SKM-1 (cell line): ENCODE measurements at regions not wholly inside any gene's neighbourhood (a gene's known extent, or its start where the extent isn't known, plus 50 kb on each side); places are given as distances from the start of the nearest gene placed in this dataset.
A peak's percentile ranks its signal among the peaks of the same experiment; 100 is the strongest.
"Not testable (repeated sequence)": the region's sequence is repeated elsewhere in the genome, so short reads cannot be mapped to it uniquely, and the experiment has no call there.

Source experiments
- DNase-seq: peaks from one replicate; lab custom pipeline; 2025; ENCODE audit not compliant: unreplicated experiment; lab: John Stamatoyannopoulos, UW

DNA sequence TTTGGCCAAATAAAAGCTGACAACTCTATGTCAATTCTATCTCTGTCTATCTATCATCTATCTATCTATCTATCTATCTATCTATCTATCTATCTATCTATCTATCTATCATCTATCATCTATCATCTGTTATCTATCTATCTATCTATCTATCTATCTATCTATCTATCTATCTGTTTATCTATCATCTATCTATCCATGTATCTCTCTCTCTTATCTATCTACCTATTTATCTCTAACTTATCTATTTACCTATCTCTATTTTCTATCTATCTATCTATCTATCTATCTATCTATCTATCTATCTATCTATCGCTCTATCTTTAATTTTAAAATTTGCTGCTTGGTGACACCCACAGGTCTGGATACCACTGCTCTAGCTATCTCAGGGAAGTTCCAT, 271.1 kb downstream of the VRK1 start:
- not testable (repeated sequence) for DNase-seq

DNA sequence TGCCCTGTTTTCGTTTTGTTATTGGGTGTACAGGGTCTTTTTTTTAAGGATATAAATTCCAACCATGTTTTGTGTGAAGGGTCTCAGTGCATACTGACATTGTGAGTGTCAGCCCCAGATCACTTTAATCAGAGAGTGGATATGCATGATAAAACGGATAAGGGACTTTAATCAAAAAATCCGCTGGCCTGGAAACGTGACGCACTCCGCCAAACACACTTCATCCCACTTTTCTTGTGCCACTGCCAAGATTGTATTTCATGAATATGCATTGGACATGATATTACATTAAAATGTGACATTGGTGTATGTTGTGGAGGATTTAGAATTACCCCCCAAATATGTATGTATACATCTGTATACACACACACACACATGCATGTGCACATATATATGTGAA, 273.1 kb downstream of the VRK1 start:
- no peak for DNase-seq

DNA sequence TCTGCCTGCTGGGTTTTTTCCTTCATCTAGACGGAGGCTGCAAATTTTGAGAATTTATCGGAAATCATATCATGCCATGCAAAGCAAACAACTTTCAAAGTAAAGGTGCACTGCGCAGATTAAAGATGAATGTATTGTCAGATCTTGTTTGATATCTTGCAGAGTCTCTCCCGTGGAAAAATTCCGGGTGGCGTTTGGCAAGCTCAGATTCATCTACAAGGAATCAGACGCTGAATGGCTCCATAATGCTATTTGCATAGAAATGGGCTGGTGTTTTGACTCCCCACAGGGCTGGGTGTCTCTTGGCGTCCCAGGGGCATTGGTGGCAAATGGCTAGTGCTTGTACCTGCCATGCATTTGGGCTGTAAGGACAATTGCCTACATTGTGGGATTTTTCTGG, 274.0 kb downstream of the VRK1 start:
- DNase-seq, result no peak

DNA sequence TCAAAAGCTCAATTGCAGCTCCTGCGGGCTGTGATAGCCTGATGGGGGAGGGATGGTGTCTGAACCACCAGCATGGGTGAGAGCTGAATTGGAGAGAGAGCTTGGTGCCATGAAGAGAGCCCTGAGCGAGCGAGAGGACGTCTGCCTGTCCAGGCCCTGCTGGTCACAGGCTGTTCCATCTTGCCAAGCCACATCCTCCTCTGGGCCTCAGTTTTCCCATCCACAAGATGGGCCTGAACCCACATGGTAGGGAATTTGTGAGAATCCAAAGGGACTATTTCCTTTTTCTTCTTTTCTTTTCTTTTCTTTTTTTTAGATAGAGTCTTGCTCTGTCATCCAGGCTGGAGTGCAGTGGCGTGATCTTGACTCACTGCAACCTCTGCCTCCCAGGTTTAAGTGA, 276.4 kb downstream of the VRK1 start:
- DNase-seq, result no peak

DNA sequence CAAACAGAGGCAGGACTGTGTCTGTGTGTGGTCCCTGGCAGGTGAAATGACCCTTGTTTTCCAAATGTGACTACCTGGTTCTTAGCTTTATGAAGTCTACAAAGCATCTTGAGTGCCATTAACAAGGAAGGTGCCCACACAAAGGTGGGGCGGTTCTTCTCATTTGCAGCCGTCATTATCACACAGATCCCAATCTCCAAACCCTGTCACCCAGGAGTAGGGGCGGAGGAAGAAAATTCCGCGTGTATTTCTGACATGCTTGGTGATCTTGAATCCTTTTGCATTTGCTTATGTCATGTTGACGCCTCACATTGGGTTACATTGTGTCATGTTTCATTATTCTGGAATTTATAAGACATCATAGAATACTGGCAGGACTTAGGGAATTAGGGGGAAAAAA, 277.3 kb downstream of the VRK1 start:
- DNase-seq, result no peak

DNA sequence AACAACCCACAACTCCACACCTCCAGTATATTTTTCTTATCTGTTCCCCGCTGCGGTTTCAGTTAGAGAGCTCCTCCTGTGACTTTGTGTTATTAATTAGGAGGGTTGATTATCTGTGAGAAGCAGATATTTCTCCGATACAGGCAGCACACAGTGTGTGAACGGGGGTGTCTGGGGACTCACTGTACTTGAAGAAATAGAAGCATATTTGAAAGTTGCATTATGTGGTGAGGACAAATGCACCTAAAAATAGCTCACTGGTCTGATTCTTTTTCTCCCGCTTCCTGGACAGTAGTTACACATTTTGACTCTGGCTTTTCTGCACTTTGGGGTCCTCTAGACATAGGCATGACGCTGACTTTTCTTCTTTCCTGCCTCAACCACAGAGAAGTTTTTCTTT, 277.7 kb downstream of the VRK1 start:
- DNase-seq, result no peak

DNA sequence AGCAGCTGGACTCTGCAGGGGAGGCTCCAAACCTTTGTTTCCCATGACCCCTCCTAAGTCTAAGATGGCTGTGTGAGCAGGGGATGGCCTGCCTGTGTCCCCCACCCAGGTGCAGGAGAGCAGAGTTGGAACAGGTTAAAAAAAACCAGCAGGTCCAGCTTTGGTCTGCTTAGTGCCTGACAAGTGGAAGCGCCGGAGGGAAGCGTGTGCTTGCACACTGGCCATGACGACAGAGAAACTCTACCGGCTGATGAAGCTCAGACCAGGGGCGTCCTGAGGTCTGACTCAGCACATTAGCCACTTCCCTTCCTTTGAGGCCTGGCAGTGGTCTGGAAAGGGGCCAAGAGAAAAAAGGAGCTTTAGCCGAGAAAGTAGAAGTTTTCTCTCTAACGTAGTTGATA, 280.1 kb downstream of the VRK1 start:
- DNase-seq, result peak; percentile 38

DNA sequence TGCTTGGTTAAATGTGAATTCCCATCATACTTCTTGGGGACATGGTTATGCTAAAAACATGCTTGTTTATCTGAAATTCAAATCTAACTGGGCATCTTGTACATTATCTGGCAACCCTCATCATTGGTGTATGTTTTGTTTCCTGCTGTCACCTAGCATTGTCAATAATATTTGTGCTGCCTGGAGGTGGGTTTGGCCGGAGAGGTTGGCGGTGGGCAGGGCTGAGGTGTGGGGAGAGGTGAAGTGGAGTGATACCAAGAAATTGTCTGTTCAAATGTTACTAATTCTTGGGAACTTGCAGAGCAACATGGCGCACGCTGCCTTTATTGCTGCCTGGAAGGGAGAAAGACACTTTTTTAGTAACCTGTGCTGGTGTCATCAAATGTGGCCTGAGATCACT, 280.5 kb downstream of the VRK1 start:
- no peak for DNase-seq

DNA sequence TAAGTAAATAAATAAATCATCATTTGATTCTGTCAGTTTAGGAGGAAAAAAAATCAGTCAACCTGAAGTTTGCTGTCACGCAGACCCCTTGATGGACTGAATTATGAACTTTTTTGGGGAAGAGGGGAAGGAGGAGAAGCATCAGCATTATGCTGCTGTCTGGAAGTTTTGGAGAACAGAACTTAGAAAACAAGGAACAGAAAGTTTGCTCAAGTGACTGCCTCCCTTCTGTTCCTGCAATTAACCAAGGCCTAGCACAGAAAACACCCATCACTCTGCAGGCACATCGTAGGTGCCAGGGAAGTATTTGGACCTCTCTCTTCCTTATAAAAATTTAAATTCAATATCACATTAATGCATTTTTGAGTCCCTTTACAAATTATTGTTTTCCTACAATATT, 283.8 kb downstream of the VRK1 start:
- DNase-seq, result no peak

DNA sequence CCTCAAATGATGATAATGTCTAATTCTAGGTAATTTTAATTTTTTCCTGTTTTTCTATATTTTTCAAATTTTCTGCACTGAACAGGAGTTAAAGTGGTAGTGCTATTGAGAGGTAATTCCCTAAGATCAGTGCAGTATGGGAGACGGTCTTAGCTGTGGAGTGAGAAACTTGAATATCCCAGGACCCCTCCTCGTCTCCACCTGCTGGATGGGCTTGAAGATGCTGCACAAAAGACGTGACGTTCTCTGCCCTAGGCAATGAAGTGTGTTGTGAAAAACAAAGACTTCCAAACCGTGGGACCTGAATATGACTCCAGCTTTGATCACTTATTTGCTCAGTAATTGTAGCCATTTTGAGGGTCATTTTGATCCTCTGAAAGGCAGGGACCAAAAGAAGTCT, 298.1 kb downstream of the VRK1 start:
- no peak for DNase-seq

DNA sequence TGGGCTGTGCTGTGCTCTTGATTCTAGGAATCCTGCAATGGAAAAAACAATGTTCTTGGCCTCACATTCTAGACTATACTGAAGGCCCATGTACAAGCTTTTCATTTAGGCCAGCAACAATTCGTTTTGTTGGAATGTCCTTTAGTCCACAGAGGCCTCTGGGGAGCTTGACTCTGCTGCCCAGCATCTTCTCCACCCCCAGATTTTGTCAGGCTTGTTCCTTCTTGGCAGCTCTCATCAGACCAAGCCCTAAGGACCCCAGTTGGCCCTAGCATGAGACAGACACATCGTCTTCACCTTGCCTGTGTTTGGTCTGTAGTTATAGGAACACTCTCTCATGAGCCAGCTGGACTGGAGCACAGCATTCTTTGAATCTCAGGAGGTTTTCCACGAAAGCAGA, 300.1 kb downstream of the VRK1 start:
- no peak for DNase-seq

DNA sequence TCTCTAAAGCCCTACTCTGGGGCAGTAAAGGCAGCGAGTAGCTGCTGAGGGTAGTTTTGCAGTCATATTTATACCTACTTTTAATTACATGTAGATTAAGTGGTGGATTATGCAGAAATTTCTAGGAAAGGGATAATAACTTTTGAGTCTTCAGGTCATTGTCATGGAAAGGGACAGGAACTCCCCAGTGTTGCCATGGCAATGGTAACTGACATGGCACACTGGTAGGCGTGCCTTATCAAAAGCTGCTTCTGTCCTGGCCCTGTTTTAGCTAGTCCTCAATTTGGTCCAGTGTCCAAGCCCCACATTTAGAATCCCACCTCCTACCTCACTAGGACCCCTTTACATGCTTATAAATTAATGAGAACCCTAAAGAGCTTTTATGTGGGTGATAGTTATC, 303.1 kb downstream of the VRK1 start:
- DNase-seq, result no peak

DNA sequence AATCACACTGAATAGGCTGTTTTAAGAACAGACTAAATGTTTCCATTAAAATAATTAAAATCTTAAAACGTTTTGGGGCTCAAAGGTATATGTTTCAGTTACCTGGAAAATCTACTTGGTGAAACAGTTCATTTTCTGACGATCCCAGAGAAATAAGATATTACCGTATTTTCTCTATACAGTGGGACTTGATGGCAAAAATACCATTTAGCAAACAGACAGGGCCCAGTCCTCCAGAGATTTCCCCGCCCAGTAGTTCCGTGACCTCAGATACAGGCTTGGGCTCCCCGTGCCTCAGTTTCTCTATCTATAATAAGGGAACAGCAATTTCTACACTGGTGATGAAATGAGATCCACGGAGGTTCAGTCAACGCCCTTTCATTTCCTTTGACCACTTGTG, 304.4 kb downstream of the VRK1 start:
- DNase-seq, result no peak

DNA sequence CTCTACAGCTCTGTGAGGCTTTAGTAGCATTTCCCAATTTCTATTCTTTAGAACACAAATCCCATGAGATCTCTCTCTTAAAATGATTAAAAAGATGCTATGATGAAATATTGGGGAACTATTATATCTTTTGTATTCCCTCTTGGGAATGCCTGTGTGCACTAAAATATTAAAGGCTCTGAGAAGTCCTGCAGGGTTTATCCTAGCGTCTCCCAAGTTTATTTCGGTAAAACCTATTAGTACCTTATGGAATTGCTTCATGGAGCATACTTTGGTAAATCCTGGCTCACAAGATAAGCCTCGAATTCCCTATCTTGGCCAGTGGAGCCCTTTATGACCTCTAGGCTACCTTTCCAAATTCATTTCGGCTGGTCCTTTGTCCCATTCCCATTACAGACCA, 306.8 kb downstream of the VRK1 start:
- no peak for DNase-seq

DNA sequence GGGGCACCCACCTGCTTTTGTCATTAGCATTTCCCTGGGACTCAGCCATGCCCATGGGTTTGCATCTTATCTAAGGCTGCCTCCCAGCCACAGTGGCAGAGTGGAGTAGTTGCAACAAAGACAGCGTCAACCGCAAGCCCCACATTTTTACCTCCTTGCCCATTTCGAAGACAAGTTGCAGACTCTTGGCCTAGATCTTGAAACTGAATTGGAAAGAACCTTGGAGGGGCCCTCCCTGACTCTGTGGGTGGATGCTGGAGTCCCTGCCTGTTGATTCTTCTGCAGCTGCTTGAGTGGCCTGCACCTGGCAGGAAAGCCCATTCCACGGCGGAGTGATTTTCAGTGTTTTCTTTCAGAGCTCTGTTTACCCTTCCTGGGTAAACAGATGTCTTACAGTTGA, 309.0 kb downstream of the VRK1 start:
- DNase-seq, result no peak

DNA sequence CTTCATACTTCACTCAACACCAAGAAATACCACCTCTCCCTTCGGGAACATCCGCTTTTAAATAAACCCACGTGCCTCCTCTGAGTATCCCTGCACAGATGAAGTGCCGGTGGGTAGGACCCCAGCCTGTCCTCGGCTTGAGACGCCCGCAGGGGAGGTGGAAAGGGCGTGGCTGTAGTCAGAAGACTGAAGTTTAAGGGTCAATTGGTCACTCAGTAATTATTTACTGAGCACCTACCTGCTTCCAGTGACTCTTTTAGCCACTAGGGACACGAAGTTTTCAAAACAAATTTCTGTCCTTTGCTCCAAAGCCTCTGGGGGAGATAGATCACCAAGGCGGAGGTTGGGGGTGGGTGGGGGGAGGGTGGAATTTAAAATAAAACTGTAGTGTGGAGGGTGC, 309.4 kb downstream of the VRK1 start:
- DNase-seq, result no peak

DNA sequence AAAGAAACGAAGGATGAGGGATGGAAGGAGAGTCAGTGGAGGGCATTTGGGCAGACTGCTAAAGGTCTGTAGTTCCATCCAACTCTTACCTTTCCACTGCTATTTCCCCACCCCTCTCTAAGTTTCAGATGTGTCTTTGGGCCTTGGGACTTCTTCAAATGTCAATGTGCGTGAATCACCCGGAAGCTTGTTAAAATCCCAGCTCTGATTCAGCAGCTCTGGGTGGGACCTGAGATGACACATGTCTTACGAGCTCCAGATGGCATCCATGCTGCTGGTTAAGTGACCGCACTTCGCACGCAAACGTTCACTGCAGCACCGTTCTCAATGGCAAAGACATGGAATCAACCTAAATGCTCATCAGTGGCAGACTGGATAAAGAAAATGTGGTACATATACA, 309.9 kb downstream of the VRK1 start:
- DNase-seq, result no peak

DNA sequence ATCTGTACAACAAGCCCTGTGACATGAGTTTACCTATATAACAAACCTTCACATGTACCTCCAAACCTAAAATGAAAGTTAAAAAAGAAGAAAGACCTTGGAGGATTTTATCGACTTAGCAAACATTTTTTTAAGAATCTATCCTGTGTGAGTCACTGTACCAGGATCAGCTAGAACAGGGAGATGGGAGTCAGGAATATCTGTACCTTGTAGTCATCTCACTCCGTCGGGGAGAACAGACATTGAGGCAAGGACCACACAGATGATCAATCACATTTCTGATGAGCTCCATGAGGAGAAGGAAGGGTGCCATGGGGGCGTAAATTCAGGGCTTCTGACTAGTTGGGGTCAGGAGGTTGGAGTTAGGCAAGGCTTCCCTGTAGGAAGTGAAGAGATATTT, 310.6 kb downstream of the VRK1 start:
- no peak for DNase-seq

DNA sequence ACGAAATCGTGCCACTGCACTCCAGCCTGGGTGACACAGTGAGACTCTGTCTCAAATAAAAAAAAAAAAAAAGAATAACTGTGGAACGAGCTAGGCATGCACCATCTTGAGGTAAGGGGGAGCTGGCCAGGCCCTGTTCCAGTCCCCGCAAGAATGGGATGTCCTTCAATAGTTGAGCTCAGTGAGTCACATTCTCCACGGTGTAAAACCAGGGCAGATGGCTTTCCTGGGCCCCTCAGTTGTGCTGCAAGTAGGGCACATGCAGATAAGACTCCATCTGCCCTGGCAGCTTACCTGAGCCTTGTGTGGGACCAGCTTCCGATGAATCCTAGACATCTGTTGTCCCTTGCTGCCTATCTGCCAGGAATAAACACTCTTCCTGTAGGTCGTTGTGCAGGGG, 312.1 kb downstream of the VRK1 start:
- DNase-seq, result no peak

DNA sequence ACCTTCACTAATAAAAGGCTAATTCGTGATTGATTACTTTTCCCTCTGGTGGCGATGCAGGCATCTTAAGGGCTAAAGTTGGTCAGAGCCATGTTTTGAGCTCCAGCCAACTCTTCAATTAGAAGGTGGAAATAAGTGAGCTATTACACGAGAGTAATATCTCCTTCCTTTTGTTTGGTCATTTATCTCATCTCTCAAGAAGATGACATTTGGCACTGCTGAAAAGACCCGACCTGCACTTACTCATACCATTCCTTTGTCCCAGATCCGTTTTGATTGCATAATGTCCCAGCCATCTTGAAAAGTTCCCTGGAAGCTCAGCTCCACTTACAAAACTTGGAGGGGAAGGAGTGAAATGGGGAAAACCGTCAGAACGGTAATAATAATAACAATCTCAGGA, 316.2 kb downstream of the VRK1 start:
- DNase-seq, result no peak

DNA sequence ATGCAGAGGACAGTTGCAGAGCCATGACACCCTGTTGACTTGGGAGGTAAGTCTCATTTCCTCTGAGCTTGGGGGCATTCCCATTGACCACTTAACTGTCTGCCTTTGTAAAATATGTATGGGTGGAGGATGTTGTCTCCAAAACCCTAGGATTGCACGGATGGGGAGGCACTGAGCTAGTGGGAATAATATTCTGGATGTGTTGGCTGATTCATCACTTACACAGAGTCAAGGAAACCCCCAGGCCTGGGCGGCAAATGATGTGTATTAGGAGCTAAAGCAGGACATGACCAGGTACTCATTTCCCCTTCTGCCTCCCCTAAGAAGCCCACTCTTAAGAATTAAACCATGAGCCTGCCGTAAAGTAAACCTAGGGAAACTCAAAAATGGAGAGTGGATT, 319.4 kb downstream of the VRK1 start:
- DNase-seq, result no peak

DNA sequence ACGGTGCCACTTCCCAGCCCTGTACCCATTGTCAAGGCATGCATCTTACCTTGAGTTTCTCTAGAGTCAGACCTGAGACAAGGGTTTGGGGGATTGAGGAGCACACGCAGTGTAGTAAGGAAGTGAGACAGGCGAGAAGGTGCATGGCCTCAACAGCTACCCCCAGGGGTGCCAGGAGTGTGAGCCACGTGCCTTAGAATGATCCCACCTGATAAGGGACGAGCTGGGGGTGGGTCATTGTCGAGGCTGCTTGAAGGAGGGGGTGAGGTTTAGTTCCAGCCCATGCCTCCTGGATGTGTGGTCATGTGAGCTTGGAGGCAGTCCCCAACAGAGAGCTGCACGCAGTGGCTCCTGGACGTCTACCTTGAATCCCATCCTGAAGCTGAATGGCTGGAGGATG, 320.5 kb downstream of the VRK1 start:
- DNase-seq, result no peak

DNA sequence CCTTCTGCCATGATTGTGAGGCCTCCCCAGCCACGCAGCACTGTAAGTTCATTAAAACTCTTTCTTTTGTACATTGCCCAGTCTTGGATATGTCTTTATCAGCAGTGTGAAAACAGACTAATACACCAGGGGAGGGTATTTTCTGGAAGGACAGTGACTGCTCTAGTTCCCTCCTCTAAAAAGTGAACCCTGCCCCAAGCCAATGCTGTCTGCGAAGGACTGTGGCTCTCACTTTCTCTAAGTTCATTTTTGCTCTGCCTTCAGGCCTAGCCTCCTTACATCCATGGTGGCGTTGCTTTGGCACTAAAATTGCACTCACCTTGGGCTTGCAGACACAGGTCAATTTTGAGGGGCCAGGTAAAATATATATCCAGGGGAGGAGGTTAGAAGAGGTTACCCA, 323.0 kb downstream of the VRK1 start:
- DNase-seq, result no peak

DNA sequence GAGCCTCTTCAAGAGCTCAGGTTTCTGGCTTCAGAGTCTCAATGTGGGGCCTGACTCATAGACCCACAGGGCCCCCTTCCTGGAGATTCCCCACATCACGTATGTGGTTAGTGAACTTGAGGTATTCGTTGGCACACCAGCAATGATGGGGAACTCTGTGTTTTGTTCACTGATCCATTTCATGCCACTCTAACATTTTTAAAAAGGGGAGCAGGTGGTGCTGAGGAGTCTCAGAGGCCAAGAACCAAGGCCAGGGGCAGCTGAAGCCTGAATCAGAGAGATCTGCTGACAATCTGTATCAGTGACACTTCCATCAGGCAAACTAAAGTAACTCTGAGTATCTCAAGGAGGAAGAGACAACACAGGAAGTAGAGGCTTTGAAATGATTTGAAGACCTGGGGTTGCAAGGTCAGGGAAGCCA, 323.4 kb downstream of the VRK1 start:
- no peak for DNase-seq
